Panc1 (cell line): ENCODE measurements at regions not wholly inside any gene's neighbourhood (a gene's known extent, or its start where the extent isn't known, plus 50 kb on each side); places are given as distances from the start of the nearest gene placed in this dataset.

Source experiments
- ATAC-seq: fragments of 200-7000 bp; cut with Tn5 transposase; 2 replicates; pipeline ENCODE4 v1.9.1; 2020; ENCODE audit warnings: mild to moderate bottlenecking, moderate library complexity
- BruUV-seq: library from RNA; stranded (reverse); fragments of 400-500 nt; replicated peaks from 2 replicates; lab custom pipeline; 2021; lab: Mats Ljungman, UMichigan
- CTCF ChIA-PET: fragments of 300-600 bp; sonication (Branson Sonifier 250); formaldehyde crosslinking; loops from one replicate; lab custom pipeline; 2022; ENCODE audit warnings: antibody characterized with exemption; lab: Charles Lee
- POLR2A ChIA-PET: fragments of 300-600 bp; sonication (Branson Sonifier 250); formaldehyde crosslinking; loops from one replicate; lab custom pipeline; 2022; ENCODE audit warnings: antibody characterized with exemption; lab: Charles Lee
- DNase-seq: peaks from one replicate; pipeline ENCODE4 v3.0.0-alpha.2; 2010; ENCODE audit warnings: low read depth, low spot score
- H3K27ac ChIP-seq: 2 replicates; pipeline ENCODE4 v1.5.1; 2011; ENCODE audit warnings: mild to moderate bottlenecking, low read length, inconsistent platforms
- H3K27me3 ChIP-seq: fragments of 200-500 bp; sonication (Bioruptor generic); 2 replicates; pipeline ENCODE4 v1.6.0; 2014; ENCODE audit warnings: low read length, inconsistent platforms; ENCODE audit not compliant: control insufficient read depth, insufficient read depth
- H3K36me3 ChIP-seq: fragments of 200-500 bp; sonication (Bioruptor generic); 2 replicates; pipeline ENCODE4 v1.5.1; 2014; ENCODE audit warnings: inconsistent platforms, mild to moderate bottlenecking, low read length, moderate library complexity; ENCODE audit not compliant: control insufficient read depth, insufficient read depth
- H3K4me1 ChIP-seq: 2 replicates; pipeline ENCODE4 v1.5.1; 2011; ENCODE audit warnings: inconsistent platforms, mild to moderate bottlenecking, low read length, moderate library complexity; ENCODE audit not compliant: control insufficient read depth, insufficient read depth
- H3K4me3 ChIP-seq, 2 experiments: 2 replicates each; pipeline ENCODE4 v1.5.1; 2011 to 2012; ENCODE audit warnings: low read depth in 2 of 2, low read length in 2 of 2, mild to moderate bottlenecking in 2 of 2, inconsistent platforms in 1 of 2, moderate library complexity in 1 of 2
- H3K9me3 ChIP-seq: fragments of 200-500 bp; sonication (Bioruptor generic); 2 replicates; pipeline ENCODE4 v1.5.1; 2014; ENCODE audit warnings: low read depth, mild to moderate bottlenecking, inconsistent platforms, low read length, moderate library complexity; ENCODE audit not compliant: control insufficient read depth, insufficient read depth
- POLR2AphosphoS5 ChIP-seq: IDR thresholded peaks from 2 replicates; pipeline ENCODE4 v1.6.1; 2012; ENCODE audit warnings: mild to moderate bottlenecking, low read depth, low read length, moderate library complexity
- SIN3A ChIP-seq: IDR thresholded peaks from 2 replicates; pipeline ENCODE4 v1.6.1; 2012; ENCODE audit warnings: low read depth, mild to moderate bottlenecking, low read length, moderate library complexity, borderline replicate concordance; ENCODE audit not compliant: insufficient read depth
- TCF7L2 ChIP-seq: IDR thresholded peaks from 2 replicates; pipeline ENCODE4 v1.6.1; 2011; ENCODE audit warnings: mild to moderate bottlenecking, low read depth, low read length, inconsistent platforms
- in situ Hi-C: cut with HindIII; loops from 2 replicates; pipeline ENCODE4 v1.10.0; 2016; ENCODE audit warnings: low sequenced_read_pairs, low pct_unique_long_range_greater_than_20kb
- intact Hi-C: fragments of 100-400 bp; cut with micrococcal nuclease; formaldehyde crosslinking; loops from one replicate; pipeline ENCODE4 v1.10.0; 2022; ENCODE audit not compliant: unreplicated experiment
- TF ChIP-seq, protein P1 (sequence below): fragments of 450-650 bp; IDR thresholded peaks from 2 replicates; pipeline ENCODE4 v1.5.1; 2017; ENCODE audit warnings: mild to moderate bottlenecking
- TF ChIP-seq, protein P2 (sequence below), 2 experiments: IDR thresholded peaks; 2 replicates each; pipeline ENCODE4 v1.6.1; 2011 to 2012; ENCODE audit warnings: low read depth in 2 of 2, control low read depth in 1 of 2, low read length in 1 of 2, mild to moderate bottlenecking in 1 of 2, moderate library complexity in 1 of 2; ENCODE audit not compliant: insufficient read depth in 1 of 2

GRCh38 chr14:32259368-32260013 lies 56.4 kb upstream of the RNU6-8 start:
- Histone ChIP-seq H3K36me3 (no peaks in the 10 kb centered on the region), H3K4me1 (no peaks in the 10 kb centered on the region), H3K9me3 (0 out of 2 replicates have a peak, but pooled peaks cover 6% of the 10 kb centered on the region), H3K4me3 (no peak overlapping the region), H3K27me3 (no peaks in the 10 kb centered on the region), H3K27ac (no peak overlapping the region)
- DNase-seq (no peak), ATAC-seq (no peak)
- intact Hi-C loops (loop anchor here (5.0 kb wide), 2 partner anchors 208 to 747 kb away; no protein-coding TSS in a partner anchor), in situ Hi-C loops (no loop called here)
- BruUV-seq = no TSS peak
- TF ChIP-seq, protein P1, sequence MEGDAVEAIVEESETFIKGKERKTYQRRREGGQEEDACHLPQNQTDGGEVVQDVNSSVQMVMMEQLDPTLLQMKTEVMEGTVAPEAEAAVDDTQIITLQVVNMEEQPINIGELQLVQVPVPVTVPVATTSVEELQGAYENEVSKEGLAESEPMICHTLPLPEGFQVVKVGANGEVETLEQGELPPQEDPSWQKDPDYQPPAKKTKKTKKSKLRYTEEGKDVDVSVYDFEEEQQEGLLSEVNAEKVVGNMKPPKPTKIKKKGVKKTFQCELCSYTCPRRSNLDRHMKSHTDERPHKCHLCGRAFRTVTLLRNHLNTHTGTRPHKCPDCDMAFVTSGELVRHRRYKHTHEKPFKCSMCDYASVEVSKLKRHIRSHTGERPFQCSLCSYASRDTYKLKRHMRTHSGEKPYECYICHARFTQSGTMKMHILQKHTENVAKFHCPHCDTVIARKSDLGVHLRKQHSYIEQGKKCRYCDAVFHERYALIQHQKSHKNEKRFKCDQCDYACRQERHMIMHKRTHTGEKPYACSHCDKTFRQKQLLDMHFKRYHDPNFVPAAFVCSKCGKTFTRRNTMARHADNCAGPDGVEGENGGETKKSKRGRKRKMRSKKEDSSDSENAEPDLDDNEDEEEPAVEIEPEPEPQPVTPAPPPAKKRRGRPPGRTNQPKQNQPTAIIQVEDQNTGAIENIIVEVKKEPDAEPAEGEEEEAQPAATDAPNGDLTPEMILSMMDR = no peak
- 0 out of 2 replicates have a peak, but pooled peaks have one; percentile 45 for TF ChIP-seq TCF7L2
- ChIA-PET CTCF (no interaction called here), POLR2A (no interaction called here)

DNA sequence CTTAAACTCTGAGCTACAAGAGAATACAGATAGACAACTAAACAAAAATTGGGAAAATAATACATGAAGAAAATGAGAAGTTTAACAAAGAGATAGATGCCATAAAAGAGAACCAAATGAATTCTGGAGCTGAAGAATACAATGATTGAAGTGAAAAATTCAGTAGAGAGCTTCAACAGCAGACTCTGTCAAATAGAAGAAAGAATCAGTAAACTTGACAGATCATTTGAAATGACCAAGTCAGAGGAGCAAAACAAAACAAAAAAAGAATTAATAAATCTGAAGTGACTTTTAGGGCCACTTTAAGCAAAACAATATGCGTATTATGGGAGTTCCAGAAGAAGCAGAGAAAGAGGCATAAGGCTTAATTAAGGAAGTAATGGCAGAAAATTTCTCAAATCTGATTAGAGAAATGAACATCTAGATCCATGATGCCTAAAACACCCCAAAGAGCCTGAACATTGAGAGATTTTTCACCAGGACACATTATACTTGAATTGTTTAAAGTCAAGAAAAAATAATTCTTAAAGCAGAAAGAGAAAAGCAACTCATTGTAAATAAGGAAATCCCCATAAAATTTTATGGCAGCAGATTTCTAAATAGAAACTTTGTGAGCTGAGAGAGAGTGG lies 61.0 kb upstream of the RNU6-8 start:
- no peaks in the 10 kb centered on the region for H3K27me3 ChIP-seq
- H3K27ac ChIP-seq = no peak overlapping the region
- CTCF ChIA-PET = no interaction called here
- BruUV-seq = no TSS peak
- H3K4me3 ChIP-seq = no peak overlapping the region
- in situ Hi-C loops = no loop called here
- intact Hi-C loops = no loop called here
- DNase-seq (no peak), ATAC-seq (no peak)
- 0 out of 2 replicates have a peak, but pooled peaks cover 6% of the 10 kb centered on the region for H3K9me3 ChIP-seq
- TF ChIP-seq SIN3A (no peak), POLR2AphosphoS5 (no peak), TCF7L2 (no peak)
- TF ChIP-seq, protein P2, sequence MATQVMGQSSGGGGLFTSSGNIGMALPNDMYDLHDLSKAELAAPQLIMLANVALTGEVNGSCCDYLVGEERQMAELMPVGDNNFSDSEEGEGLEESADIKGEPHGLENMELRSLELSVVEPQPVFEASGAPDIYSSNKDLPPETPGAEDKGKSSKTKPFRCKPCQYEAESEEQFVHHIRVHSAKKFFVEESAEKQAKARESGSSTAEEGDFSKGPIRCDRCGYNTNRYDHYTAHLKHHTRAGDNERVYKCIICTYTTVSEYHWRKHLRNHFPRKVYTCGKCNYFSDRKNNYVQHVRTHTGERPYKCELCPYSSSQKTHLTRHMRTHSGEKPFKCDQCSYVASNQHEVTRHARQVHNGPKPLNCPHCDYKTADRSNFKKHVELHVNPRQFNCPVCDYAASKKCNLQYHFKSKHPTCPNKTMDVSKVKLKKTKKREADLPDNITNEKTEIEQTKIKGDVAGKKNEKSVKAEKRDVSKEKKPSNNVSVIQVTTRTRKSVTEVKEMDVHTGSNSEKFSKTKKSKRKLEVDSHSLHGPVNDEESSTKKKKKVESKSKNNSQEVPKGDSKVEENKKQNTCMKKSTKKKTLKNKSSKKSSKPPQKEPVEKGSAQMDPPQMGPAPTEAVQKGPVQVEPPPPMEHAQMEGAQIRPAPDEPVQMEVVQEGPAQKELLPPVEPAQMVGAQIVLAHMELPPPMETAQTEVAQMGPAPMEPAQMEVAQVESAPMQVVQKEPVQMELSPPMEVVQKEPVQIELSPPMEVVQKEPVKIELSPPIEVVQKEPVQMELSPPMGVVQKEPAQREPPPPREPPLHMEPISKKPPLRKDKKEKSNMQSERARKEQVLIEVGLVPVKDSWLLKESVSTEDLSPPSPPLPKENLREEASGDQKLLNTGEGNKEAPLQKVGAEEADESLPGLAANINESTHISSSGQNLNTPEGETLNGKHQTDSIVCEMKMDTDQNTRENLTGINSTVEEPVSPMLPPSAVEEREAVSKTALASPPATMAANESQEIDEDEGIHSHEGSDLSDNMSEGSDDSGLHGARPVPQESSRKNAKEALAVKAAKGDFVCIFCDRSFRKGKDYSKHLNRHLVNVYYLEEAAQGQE (IDR thresholded peaks at IDR 0.05; ENCODE audit: insufficient read depth in 1 of 2, low read depth in 2 of 2, low read length in 1 of 2) = no peak
- TF ChIP-seq, protein P1 = no peak
- POLR2A ChIA-PET = no interaction called here
- no peaks in the 10 kb centered on the region for H3K36me3 ChIP-seq
- H3K4me1 ChIP-seq = no peaks in the 10 kb centered on the region
